ENCODE measurements at regions not wholly inside any gene's neighbourhood (a gene's known extent, or its start where the extent isn't known, plus 50 kb on each side); places are given as distances from the start of the nearest gene placed in this dataset.
"Not testable (repeated sequence)": the region's sequence is repeated elsewhere in the genome, so short reads cannot be mapped to it uniquely, and the experiment has no call there.

GRCh38 chr15:67943475-67943874, 103.6 kb upstream of the RNU6-1 start:
- H3K4me1 Mint-ChIP-seq = peaks cover 10 to 14% (median 11%) of the 10 kb centered on the region in 3 donors
- DNase-seq = no peak
- no peak for ATAC-seq (ENCODE audit: low read depth in 2 of 2)
- no peaks in the 10 kb centered on the region for H3K36me3 Mint-ChIP-seq
- peaks cover 0 to 4% (median 2%) of the 10 kb centered on the region in 7 donors for H3K9me3 Mint-ChIP-seq
- H3K27ac Mint-ChIP-seq = peak overlapping the region in 1 of 6 donors; percentile 27
- H3K27me3 Mint-ChIP-seq = no peaks in the 10 kb centered on the region
- H3K4me3 Mint-ChIP-seq = no peak overlapping the region

- no peaks in the 10 kb centered on the region for H3K36me3 Mint-ChIP-seq
- ATAC-seq (ENCODE audit: low read depth in 2 of 2) (no peak), DNase-seq (no peak)
- peaks cover 10 to 13% (median 11%) of the 10 kb centered on the region in 3 donors for H3K4me1 Mint-ChIP-seq
- H3K27me3 Mint-ChIP-seq = no peaks in the 10 kb centered on the region
- H3K9me3 Mint-ChIP-seq = peaks cover 0 to 4% (median 2%) of the 10 kb centered on the region in 7 donors
- H3K27ac Mint-ChIP-seq = no peak overlapping the region
- no peak overlapping the region for H3K4me3 Mint-ChIP-seq
These were observed 104.3 kb upstream of the RNU6-1 start for GRCh38 chr15:67944010-67944641.

GRCh38 chr15:67945131-67945530, 105.3 kb upstream of the RNU6-1 start:
- no peaks in the 10 kb centered on the region for H3K36me3 Mint-ChIP-seq
- peaks cover 0 to 3% (median 0%) of the 10 kb centered on the region in 7 donors for H3K9me3 Mint-ChIP-seq
- H3K4me3 Mint-ChIP-seq = no peak overlapping the region
- H3K27me3 Mint-ChIP-seq = no peaks in the 10 kb centered on the region
- DNase-seq (no peak), ATAC-seq (ENCODE audit: low read depth in 2 of 2) (no peak)
- no peak overlapping the region for H3K27ac Mint-ChIP-seq
- peaks cover 10 to 13% (median 11%) of the 10 kb centered on the region in 3 donors for H3K4me1 Mint-ChIP-seq

- Mint-ChIP-seq H3K27ac (peak overlapping the region in 4 of 6 donors; percentile 64 to 91 (median 80)), H3K4me3 (peak overlapping the region in 2 of 8 donors; percentile 18 to 76), H3K4me1 (peaks cover 10 to 13% (median 11%) of the 10 kb centered on the region in 3 donors), H3K27me3 (no peaks in the 10 kb centered on the region), H3K9me3 (peaks cover 0 to 3% (median 0%) of the 10 kb centered on the region in 7 donors), H3K36me3 (no peaks in the 10 kb centered on the region)
- DNase-seq (no peak), ATAC-seq (ENCODE audit: low read depth in 2 of 2) (peak in 1 of 2 donors; percentile 9)
These were observed 106.3 kb upstream of the RNU6-1 start for GRCh38 chr15:67945951-67946700.

- Mint-ChIP-seq H3K27ac (peak overlapping the region in 3 of 6 donors; percentile 74 to 91 (median 86)), H3K4me1 (peaks cover 10 to 13% (median 11%) of the 10 kb centered on the region in 3 donors), H3K9me3 (peaks cover 0 to 3% (median 0%) of the 10 kb centered on the region in 7 donors), H3K4me3 (peak overlapping the region in 2 of 8 donors; percentile 18 to 76), H3K36me3 (no peaks in the 10 kb centered on the region), H3K27me3 (no peaks in the 10 kb centered on the region)
- ATAC-seq (ENCODE audit: low read depth in 2 of 2) (peak; percentile 64 to 66), DNase-seq (no peak)
These were observed 106.9 kb upstream of the RNU6-1 start for GRCh38 chr15:67946701-67947100.

- H3K27me3 Mint-ChIP-seq = no peaks in the 10 kb centered on the region
- H3K27ac Mint-ChIP-seq = no peak overlapping the region
- no peaks in the 10 kb centered on the region for H3K36me3 Mint-ChIP-seq
- H3K4me1 Mint-ChIP-seq = peaks cover 10 to 13% (median 11%) of the 10 kb centered on the region in 3 donors
- no peak for ATAC-seq (ENCODE audit: low read depth in 2 of 2)
- no peak for DNase-seq
- H3K9me3 Mint-ChIP-seq = peaks cover 0 to 3% (median 0%) of the 10 kb centered on the region in 7 donors
- H3K4me3 Mint-ChIP-seq = no peak overlapping the region
These were observed 106.7 kb upstream of the PIAS1 start for GRCh38 chr15:67947254-67948039.

- Mint-ChIP-seq H3K36me3 (no peaks in the 10 kb centered on the region), H3K27ac (peak overlapping the region in 1 of 6 donors; percentile 65), H3K4me1 (peaks cover 10 to 13% (median 11%) of the 10 kb centered on the region in 3 donors), H3K4me3 (no peak overlapping the region), H3K27me3 (no peaks in the 10 kb centered on the region), H3K9me3 (peaks cover 0 to 3% (median 0%) of the 10 kb centered on the region in 7 donors)
- DNase-seq = no peak
- no peak for ATAC-seq (ENCODE audit: low read depth in 2 of 2)
These were observed 105.9 kb upstream of the PIAS1 start for GRCh38 chr15:67948215-67948614.

- not testable (repeated sequence) for ATAC-seq (ENCODE audit: low read depth in 2 of 2); H3K36me3 Mint-ChIP-seq; H3K27me3 Mint-ChIP-seq; H3K4me1 Mint-ChIP-seq; DNase-seq; H3K27ac Mint-ChIP-seq; H3K9me3 Mint-ChIP-seq; H3K4me3 Mint-ChIP-seq
These were observed 102.9 kb upstream of the PIAS1 start for GRCh38 chr15:67951187-67951586.

GRCh38 chr15:67953299-67953698, 100.8 kb upstream of the PIAS1 start:
- Mint-ChIP-seq H3K4me1 (no peaks in the 10 kb centered on the region), H3K27me3 (no peaks in the 10 kb centered on the region), H3K4me3 (no peak overlapping the region), H3K36me3 (no peaks in the 10 kb centered on the region), H3K9me3 (peaks cover 0 to under 1% (median 0%) of the 10 kb centered on the region in 7 donors), H3K27ac (no peak overlapping the region)
- ATAC-seq (ENCODE audit: low read depth in 2 of 2) = no peak
- DNase-seq = no peak

GRCh38 chr15:67955252-67955651, 98.9 kb upstream of the PIAS1 start:
- no peaks in the 10 kb centered on the region for H3K9me3 Mint-ChIP-seq

GRCh38 chr15:67957435-67958132, 96.5 kb upstream of the PIAS1 start:
- no peaks in the 10 kb centered on the region for H3K36me3 Mint-ChIP-seq
- no peak overlapping the region for H3K4me3 Mint-ChIP-seq
- ATAC-seq (ENCODE audit: low read depth in 2 of 2) = no peak
- no peak for DNase-seq
- H3K9me3 Mint-ChIP-seq = no peaks in the 10 kb centered on the region
- H3K27me3 Mint-ChIP-seq = no peaks in the 10 kb centered on the region
- no peaks in the 10 kb centered on the region for H3K4me1 Mint-ChIP-seq
- H3K27ac Mint-ChIP-seq = peak overlapping the region in 1 of 6 donors; percentile 28

More at GRCh38 chr15:67955252-67955651, 98.9 kb upstream of the PIAS1 start:
- Mint-ChIP-seq H3K4me3 (no peak overlapping the region), H3K4me1 (no peaks in the 10 kb centered on the region), H3K27ac (no peak overlapping the region), H3K36me3 (no peaks in the 10 kb centered on the region), H3K27me3 (no peaks in the 10 kb centered on the region)
- no peak for DNase-seq
- no peak for ATAC-seq (ENCODE audit: low read depth in 2 of 2)

- ATAC-seq (ENCODE audit: low read depth in 2 of 2) = peak; percentile 53 to 55
- Mint-ChIP-seq H3K27ac (peak overlapping the region in 2 of 6 donors; percentile 2 to 53), H3K36me3 (no peaks in the 10 kb centered on the region), H3K4me3 (peak overlapping the region in 7 of 8 donors; percentile 22 to 82 (median 63)), H3K4me1 (peaks cover 4 to 15% (median 13%) of the 10 kb centered on the region in 3 donors), H3K27me3 (peaks cover 19 to 27% (median 21%) of the 10 kb centered on the region in 3 donors), H3K9me3 (no peaks in the 10 kb centered on the region)
- DNase-seq = peak; percentile 5
These were observed 86.2 kb upstream of the PIAS1 start for GRCh38 chr15:67967871-67968431.

Measured in naive B cell (primary cell).